ENCODE measurements at regions not wholly inside any gene's neighbourhood (a gene's known extent, or its start where the extent isn't known, plus 50 kb on each side); places are given as distances from the start of the nearest gene placed in this dataset.

DNA sequence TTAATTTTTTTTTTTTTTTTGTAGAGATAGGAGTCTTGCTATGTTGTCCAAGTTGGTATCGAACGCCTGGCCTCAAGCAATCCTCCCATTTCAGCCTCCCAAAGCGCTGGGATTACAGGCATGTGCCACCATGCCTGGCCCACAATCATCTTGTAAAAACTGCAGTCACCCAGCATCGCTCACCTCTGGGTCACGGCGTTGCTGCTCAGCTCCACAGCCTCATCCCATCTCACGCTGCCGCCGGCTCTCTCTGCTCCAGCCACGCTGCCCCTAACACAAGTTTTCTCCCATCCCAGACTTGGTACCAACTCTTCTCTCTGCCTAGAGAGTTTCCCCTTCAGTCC, 69.2 kb downstream of the MAP1LC3B2 start:
- intact Hi-C loops (cut with DNase I): no loop called here
- no peaks in the 10 kb centered on the region for H3K4me1 ChIP-seq (ENCODE audit: insufficient read depth)
- WGBS, 3 donors: 95 to 97% (median 95%) methylated on average over 10 of the region's 10 CpGs
- TF ChIP-seq EP300 (IDR thresholded peaks at IDR 0.05): no peak
- TF ChIP-seq, protein P1, sequence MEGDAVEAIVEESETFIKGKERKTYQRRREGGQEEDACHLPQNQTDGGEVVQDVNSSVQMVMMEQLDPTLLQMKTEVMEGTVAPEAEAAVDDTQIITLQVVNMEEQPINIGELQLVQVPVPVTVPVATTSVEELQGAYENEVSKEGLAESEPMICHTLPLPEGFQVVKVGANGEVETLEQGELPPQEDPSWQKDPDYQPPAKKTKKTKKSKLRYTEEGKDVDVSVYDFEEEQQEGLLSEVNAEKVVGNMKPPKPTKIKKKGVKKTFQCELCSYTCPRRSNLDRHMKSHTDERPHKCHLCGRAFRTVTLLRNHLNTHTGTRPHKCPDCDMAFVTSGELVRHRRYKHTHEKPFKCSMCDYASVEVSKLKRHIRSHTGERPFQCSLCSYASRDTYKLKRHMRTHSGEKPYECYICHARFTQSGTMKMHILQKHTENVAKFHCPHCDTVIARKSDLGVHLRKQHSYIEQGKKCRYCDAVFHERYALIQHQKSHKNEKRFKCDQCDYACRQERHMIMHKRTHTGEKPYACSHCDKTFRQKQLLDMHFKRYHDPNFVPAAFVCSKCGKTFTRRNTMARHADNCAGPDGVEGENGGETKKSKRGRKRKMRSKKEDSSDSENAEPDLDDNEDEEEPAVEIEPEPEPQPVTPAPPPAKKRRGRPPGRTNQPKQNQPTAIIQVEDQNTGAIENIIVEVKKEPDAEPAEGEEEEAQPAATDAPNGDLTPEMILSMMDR (IDR thresholded peaks at IDR 0.05): no peak
- TF ChIP-seq POLR2A (IDR thresholded peaks at IDR 0.05): no peak
- no peak overlapping the region for H3K4me3 ChIP-seq
- H3K36me3 ChIP-seq: no peaks in the 10 kb centered on the region
- no peak overlapping the region for H3K27ac ChIP-seq
- H3K27me3 ChIP-seq: no peaks in the 10 kb centered on the region
- DNase-seq: no peak
- no peaks in the 10 kb centered on the region for H3K9me3 ChIP-seq

Data from ovary (tissue), 7 donors.